Endometrium (tissue), 2 donors: ENCODE measurements at regions not wholly inside any gene's neighbourhood (a gene's known extent, or its start where the extent isn't known, plus 50 kb on each side); places are given as distances from the start of the nearest gene placed in this dataset.

Experiments used
- FAIRE-seq: peaks from 2 replicates; lab custom pipeline; 2012; peaks lifted over from hg19 to GRCh38; lab: Jason Lieb, UNC
- donor health status: control.
- donor health status: control.

GRCh38 chr3:132904-133303, 63.7 kb upstream of the CHL1 start:
- FAIRE-seq: no peak

- FAIRE-seq: no peak
These were observed 55.7 kb upstream of the CHL1 start for GRCh38 chr3:140748-141330.
